ENCODE measurements at regions not wholly inside any gene's neighbourhood (a gene's known extent, or its start where the extent isn't known, plus 50 kb on each side); places are given as distances from the start of the nearest gene placed in this dataset.
"Not testable (repeated sequence)": the region's sequence is repeated elsewhere in the genome, so short reads cannot be mapped to it uniquely, and the experiment has no call there.

GRCh38 chr1:101121975-101122374 lies 96.4 kb upstream of the DPH5 start:
- no peak for DNase-seq

DNA sequence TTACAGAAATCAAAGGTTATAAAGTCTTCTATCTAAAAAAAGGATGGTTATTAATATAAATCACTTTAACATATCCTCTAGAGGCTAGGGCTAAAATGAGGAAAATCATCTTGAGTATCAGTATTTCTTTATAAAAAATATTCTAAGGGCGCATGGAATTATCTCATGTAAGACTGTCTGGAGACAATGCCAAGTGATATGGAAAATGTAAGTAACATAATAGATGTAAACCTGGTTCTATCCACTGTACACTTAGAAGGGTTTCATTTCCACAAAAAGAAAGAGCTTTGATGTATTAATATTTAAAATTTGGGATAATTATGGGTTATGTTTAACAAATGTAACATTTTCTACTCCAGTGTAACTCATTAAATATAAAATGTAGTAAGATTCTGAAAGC lies 95.9 kb upstream of the DPH5 start:
- DNase-seq = no peak

DNA sequence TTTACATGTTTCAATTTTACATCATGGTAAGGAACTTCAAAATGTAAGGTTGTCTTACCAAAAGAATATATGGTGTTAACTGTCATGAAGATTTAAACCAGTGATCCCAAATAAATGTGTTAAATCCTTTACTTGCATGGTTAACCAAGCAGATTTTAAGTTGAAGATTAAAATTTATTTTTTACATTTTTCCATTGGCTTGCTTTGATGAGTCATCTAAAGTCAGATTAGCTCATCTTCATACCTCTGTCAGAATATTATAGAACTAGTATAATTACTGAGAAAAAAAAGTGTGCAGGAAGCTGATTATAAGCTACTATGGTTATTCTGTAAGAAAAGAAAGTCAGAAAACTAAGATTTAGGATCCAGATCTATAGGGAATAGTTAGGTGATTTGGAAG lies 95.3 kb upstream of the DPH5 start:
- no peak for DNase-seq

DNA sequence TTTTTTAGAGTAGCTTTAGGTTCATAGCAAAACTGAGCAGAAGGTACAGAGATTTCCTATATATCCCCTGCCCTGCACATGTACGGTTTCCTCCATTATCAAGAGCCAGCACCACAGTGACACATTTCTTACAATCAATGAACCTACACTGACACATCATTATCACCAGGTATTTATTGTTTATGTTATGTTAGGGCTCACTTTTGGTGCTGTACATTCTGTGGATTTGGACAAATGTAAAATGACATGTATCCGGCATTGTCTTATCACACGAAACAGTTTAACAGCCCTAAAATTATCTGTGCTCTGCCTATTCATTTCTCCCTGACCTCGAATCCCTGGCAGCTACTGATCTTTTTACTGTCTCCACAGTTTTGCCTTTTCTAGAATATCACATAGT lies 93.7 kb upstream of the DPH5 start:
- DNase-seq = no peak

DNA sequence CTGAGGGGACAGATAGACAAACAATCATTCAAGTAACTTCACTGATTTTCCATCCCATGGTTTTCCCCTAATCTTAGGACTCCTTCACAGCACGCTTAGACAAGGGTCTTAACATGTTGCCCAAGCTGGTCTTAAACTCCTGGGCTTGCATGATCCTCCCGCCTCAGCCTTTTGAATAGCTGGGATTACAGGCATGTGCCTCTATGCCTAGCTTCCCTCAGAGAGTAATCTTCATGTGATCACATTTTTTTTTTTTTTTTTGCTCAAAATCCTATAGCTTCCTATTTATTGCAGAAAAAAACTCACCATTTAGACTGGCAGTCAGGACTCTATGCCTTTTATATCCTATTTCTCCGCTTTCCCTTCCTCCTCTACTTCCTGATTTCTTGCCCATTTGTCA lies 90.4 kb upstream of the DPH5 start:
- DNase-seq = no peak

- DNase-seq = no peak
Measured at GRCh38 chr1:101115112-101115511, 89.5 kb upstream of the DPH5 start.

DNA sequence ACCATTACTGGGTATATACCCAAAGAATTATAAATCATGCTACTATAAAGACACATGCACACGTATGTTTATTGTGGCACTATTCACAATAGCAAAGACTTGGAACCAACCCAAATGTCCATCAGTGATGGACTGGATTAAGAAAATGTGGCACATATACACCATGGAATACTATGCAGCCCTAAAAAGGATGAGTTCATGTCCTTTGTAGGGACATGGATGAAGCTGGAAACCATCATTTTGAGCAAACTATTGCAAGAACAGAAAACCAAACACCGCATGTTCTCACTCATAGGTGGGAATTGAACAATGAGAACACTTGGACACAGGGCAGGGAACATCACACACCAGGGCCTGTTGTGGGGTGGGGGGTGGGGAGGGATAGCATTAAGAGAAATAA lies 88.5 kb upstream of the DPH5 start:
- not testable (repeated sequence) for DNase-seq

- DNase-seq = peak; percentile 59
Measured at GRCh38 chr1:101112051-101112780, 86.6 kb upstream of the DPH5 start.

- DNase-seq = no peak
Measured at GRCh38 chr1:101111461-101111860, 85.9 kb upstream of the DPH5 start.

DNA sequence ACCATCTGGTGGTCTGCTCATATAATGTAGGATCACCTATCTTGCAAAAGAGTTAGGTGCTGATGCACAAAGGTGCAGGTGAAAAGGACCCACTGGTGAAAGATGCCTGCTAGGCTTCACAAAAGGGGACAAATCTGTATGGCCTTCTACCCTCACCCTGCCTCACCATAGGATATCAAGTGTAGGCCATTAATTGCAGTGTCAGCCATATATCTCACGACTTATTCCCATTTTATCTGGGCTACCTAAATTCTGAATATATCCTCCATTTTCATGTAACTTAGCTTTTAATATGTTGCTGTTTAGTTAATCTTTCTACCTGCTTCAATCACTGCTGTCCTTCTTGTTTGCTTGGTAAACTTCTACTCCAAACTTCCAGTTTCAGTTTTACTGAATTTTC lies 84.2 kb upstream of the DPH5 start:
- DNase-seq = no peak

GRCh38 chr1:101108111-101108500 lies 82.5 kb upstream of the DPH5 start:
- peak; percentile 37 for DNase-seq

- DNase-seq = no peak
Measured at GRCh38 chr1:101107496-101108110, 82.0 kb upstream of the DPH5 start.

GRCh38 chr1:101105877-101106276 lies 80.3 kb upstream of the DPH5 start:
- no peak for DNase-seq

DNA sequence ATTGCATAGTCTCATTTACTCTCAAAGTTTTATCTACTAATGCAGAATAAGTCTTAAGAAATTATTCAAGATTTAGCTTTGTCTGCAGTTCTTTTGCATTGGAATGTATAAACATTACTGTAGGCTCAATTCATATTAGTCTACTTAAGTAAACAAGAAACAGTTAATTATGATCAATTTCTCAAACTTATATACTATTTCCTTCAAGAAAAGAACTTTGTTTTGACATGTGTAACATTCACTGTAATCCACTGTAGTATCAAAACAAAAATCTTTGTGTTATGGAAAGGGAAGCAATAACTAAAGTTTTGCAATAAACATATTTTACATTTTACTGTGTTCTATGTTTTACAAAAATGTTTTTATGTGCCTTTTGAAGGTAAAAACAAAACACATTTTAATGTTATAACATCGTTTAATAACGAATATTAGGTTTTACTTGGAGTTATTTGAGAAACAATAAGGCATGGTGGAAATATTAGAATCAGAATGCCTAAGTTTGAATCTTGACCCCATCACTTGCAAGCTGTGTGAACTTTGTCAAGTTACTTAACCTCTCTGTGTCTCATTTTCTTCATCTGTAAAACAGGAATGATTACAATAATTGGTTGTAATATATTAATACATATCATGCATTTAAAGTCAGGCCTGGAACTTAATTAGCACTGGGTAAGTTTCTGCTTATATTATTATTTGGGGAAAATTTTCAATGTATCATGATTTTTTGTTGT lies 77.0 kb upstream of the DPH5 start:
- DNase-seq = no peak

GRCh38 chr1:101101360-101101759 lies 75.8 kb upstream of the DPH5 start:
- DNase-seq = no peak

DNA sequence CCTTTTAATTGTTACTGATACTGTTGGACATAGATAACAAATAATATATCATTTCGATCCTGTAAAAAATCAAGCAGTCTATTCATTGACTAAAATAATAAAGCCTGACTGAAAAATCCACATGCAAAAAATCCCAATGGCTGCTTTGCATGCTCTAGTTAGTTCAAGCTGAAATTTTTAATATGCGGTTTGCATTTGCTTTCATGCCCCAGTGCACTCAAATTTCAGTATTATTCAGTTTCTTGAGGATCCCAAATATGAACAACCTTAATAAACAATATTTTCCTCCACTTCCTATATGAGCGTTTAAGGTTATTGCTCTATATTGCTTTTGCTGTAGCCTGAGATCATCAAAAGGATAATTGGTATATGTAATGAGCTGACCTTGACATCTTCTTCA lies 75.1 kb upstream of the DPH5 start:
- DNase-seq = no peak

DNA sequence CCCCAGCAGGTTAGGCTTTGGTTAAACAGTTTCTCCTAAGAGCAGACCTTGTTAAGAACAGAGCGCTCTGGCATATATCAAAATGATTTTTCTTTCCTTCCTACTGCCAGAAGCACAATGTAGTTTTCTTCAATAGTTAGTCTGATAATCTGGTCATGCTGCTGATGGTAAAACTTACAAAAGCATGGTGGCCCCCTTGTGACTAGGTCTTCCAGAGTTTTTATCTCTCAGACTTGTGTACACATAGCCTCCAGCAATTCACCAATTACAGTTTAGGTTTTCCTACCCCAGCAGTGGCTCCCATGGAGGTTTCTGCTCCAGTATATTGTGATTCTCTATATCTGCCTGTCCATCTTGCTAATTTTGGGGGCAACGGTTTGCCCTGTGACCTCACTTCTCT lies 73.3 kb upstream of the DPH5 start:
- no peak for DNase-seq

DNA sequence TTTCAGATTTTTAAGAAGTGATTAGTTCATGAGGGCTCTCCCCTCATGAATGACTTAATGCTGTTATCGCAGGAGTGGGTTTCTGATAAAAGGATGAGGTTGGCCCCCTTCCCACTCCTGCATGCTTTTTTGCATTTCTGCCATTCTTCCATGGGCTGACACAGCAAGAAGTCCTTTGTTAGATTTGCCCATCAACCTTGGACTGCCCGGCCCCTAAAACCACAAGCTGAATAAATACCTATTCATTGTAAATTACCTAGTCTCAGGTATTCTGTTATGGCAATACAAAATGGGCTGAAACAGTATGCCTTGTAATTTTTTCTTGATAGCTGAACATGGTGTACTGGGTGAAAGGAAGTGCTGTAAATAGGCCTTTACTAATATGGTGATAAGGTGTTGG lies 72.7 kb upstream of the DPH5 start:
- DNase-seq = no peak

DNA sequence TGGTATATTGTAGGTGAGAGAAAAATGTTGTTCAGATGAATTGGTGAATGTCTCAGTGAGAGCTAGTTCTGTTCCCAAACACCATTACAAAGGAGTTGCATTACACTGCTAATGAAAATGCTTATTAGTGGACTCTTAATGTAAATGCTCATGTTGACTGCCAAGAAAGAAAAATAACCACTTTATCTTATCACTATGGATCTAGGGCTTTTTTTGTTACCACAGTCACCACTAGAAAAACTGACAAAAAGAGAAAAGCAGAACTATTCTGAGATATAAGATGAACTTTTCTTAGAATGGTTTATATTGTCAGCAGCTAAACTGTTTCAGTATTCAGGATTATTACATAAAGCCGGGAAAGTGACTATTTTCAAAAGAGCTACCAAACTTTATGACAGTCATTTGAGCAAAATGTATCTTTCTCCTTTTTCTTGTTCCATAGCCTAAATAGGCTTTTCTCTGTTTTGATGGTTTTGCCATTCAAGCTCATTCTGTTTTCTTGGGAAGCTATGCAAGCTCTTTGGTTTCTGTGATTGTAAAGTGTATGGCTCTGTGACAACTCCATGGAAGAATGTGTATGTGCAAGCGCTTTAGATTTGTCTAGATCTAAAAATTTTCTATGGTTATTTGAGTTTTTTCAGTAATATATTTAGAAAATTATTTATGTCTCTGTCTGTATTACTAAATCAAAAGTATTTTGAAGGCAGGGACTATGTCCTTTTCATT lies 64.2 kb upstream of the DPH5 start:
- no peak for DNase-seq

- no peak for DNase-seq
Measured at GRCh38 chr1:101088431-101088830, 62.8 kb upstream of the DPH5 start.

DNA sequence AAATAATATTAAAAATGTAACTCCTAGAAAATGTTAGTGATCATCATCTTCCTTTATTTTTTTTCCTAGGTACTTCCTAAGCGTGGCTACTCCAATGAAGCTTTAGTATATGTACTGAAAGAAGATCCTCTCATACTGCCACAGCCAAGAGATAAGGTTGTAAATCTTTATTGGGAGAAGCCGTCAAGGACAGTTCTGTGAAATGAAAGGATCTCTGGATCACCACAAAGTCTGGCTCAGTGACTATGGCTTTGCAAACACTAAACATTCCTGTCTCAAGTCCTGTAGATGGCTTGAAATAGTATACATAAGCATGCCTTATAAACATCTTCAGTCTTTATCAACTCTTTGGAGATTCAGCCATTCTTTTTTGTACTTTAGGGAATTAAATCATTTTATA lies 61.2 kb upstream of the DPH5 start:
- no peak for DNase-seq

- DNase-seq = peak; percentile 62
Measured at GRCh38 chr1:101081496-101082488, 56.2 kb upstream of the DPH5 start.
